ENCODE measurements at regions not wholly inside any gene's neighbourhood (a gene's known extent, or its start where the extent isn't known, plus 50 kb on each side); places are given as distances from the start of the nearest gene placed in this dataset.

DNA sequence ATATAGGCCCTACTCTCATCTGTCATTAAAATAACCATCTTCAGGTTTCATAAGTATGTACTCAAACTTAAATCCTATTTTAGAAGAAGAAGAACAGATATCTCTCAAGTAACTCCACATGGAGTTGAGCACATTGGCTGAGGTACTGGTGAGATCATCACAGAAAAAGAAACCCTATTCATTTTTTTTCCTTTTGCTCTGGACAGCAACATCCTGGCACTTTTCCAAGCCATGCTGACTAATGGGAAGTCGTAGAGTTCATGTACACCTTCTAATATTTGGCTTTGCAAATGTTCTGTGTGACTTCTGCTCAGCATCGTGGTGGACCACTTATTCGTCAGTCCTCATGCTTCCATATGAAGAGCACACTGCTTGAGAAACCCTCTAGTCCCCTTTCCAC, 336.0 kb upstream of the KCNH8 start:
- no peak for DNase-seq (ENCODE audit: low spot score)
- TF ChIP-seq, protein P1, sequence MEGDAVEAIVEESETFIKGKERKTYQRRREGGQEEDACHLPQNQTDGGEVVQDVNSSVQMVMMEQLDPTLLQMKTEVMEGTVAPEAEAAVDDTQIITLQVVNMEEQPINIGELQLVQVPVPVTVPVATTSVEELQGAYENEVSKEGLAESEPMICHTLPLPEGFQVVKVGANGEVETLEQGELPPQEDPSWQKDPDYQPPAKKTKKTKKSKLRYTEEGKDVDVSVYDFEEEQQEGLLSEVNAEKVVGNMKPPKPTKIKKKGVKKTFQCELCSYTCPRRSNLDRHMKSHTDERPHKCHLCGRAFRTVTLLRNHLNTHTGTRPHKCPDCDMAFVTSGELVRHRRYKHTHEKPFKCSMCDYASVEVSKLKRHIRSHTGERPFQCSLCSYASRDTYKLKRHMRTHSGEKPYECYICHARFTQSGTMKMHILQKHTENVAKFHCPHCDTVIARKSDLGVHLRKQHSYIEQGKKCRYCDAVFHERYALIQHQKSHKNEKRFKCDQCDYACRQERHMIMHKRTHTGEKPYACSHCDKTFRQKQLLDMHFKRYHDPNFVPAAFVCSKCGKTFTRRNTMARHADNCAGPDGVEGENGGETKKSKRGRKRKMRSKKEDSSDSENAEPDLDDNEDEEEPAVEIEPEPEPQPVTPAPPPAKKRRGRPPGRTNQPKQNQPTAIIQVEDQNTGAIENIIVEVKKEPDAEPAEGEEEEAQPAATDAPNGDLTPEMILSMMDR (IDR thresholded peaks at IDR 0.05; ENCODE audit: extremely low read depth, missing control alignments), result no peak

DNA sequence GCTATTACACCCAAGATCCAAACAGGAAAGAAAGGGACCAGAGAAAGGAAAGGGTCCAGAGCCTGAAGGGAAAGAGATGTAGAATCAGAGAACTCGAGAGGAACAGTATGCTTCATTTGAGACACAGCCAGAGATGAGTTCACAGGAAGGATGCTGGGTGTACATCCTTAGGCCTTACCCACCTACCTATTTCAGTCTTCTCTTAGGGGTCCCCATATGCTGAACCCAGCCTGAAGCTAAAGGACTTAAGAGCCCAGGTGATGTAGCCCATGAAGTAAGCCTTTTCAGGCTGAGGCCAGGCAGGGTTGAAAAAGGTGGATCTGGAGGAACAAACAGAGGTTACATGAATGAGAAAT, 338.0 kb upstream of the KCNH8 start:
- no peak for DNase-seq (ENCODE audit: low spot score)
- TF ChIP-seq, protein P1 (IDR thresholded peaks at IDR 0.05; ENCODE audit: extremely low read depth, missing control alignments), result no peak

DNA sequence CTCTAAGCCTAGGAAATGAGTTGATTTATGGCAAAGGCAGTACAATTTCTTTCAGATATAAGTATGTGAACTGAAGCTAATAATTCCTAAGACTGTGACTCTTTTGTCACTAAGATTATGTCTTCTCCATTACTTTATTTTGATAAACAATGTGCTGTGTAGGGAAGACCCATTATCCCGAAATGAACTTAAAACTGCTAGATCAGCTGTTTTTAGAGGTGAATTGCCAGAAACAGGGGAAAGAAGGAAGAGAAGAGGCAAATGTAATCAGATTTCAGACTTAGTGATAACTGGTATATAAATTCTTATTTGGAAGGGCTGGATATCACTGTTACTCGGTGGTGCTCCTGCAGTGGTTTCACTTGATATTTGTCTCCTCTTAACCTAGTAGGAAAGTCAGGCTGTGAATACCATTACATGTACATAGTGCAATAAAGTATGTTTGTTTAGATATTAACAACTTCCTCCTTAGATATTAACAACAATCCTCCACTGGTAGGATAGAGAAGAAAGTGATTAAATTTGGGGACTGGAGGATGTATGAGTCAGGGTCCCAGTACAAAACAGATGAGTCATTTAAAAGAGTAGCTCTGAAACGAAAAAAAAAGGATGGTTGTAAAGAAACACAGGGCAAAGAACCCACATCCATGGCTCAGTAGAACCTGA, 338.5 kb upstream of the KCNH8 start:
- TF ChIP-seq, protein P1 (IDR thresholded peaks at IDR 0.05; ENCODE audit: extremely low read depth, missing control alignments), result no peak
- no peak for DNase-seq (ENCODE audit: low spot score)

DNA sequence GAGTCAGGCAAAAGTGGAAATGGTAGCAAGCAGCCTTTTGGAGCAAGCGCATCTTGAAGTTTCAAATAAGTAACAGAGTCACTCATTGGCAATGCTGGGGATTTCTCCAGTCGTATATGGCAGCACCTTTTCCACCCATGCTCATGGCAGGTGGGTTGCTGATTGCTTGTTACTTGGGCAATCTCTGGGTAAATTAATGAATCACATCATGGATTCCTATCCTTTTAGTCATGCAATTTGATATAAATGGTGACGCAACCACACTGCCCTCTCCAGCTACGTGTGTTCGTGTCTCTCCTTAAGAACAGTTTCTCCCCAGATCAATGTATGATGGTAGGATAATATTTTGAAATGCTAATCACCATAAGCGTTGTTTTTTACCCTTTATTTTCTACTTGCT, 339.9 kb upstream of the KCNH8 start:
- TF ChIP-seq, protein P1 (IDR thresholded peaks at IDR 0.05; ENCODE audit: extremely low read depth, missing control alignments), result no peak
- DNase-seq (ENCODE audit: low spot score), result no peak

DNA sequence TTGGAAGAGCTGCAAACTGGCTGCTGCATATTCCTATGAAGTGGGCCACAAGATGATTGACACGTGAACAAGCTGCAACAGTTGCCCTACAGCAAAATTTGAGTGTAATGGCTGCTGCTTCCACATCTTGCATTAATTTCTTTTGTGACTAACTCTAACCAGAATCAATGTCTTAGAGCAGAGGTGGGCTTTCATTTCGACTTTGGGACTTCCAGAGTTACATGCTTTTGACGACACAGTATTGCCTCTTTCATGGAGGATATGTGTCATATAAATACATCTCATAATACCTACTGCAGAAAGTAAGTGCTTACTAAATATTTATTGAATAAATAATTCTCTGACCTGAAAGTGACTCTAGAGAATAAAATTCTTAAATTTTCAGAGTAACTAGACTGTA, 340.7 kb upstream of the KCNH8 start:
- no peak for DNase-seq (ENCODE audit: low spot score)
- TF ChIP-seq, protein P1 (IDR thresholded peaks at IDR 0.05; ENCODE audit: extremely low read depth, missing control alignments), result no peak

DNA sequence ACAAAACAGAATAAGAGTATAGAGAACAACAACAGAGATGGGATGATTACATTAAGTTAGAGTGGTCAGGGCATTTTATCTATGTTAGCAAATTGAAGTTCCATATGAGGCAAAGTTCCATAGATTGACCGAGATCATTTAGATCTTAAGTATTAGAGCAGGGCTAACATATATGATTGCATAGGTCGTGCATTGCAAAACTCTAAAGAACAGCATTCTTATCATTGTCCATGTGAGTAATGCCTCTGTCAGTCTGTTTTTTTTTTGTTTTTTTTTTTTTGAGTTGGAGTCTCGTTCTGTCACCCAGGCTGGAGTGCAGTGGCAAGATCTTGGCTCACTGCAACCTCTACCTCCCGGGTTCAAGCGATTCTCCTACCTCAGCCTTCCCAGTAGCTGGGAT, 341.7 kb upstream of the KCNH8 start:
- no peak for DNase-seq (ENCODE audit: low spot score)
- TF ChIP-seq, protein P1 (IDR thresholded peaks at IDR 0.05; ENCODE audit: extremely low read depth, missing control alignments), result no peak

DNA sequence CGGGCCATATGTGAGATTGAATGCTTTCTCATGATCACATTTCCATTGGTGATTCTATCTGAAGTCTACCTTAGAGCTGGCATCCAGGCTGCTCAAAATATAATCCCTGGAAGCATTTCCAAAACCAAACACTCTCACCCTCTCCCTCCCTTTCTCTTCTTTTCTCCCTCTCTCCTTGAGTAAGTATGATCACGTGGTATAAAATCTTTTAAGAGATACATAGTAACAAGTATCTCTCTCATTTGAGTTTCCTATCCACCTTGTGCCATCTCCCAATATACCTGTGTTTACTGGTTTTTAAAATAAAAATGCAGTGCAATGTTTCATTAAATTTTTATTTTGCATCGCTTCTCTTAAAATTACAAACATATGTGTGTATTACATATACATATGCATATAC, 350.9 kb upstream of the KCNH8 start:
- DNase-seq (ENCODE audit: low spot score), result no peak

More for the DNA sequence above, 350.9 kb upstream of the KCNH8 start:
- TF ChIP-seq, protein P1 (IDR thresholded peaks at IDR 0.05; ENCODE audit: extremely low read depth, missing control alignments), result no peak
